Large intestine (tissue), 3 donors: ENCODE measurements at regions not wholly inside any gene's neighbourhood (a gene's known extent, or its start where the extent isn't known, plus 50 kb on each side); places are given as distances from the start of the nearest gene placed in this dataset.
"Not testable (repeated sequence)": the region's sequence is repeated elsewhere in the genome, so short reads cannot be mapped to it uniquely, and the experiment has no call there.

Experiments
- DNase-seq, 2 donors: peaks; one replicate each; pipeline versions ENCODE4 v3.0.0 to v3.0.0-alpha.2; 2013
- H3K27ac ChIP-seq: one replicate; pipeline ENCODE4 v1.5.1; 2013; ENCODE audit warnings: low read length
- H3K27me3 ChIP-seq: 2 replicates; pipeline ENCODE4 v1.6.1; 2013; ENCODE audit warnings: low read length; ENCODE audit not compliant: control insufficient read depth, insufficient read depth
- H3K36me3 ChIP-seq: 2 replicates; pipeline ENCODE4 v1.6.1; 2013; ENCODE audit warnings: low read length; ENCODE audit not compliant: control insufficient read depth, insufficient read depth
- H3K4me1 ChIP-seq: one replicate; pipeline ENCODE4 v1.6.1; 2013; ENCODE audit warnings: low read length; ENCODE audit not compliant: control insufficient read depth, insufficient read depth
- H3K4me3 ChIP-seq: one replicate; pipeline ENCODE4 v1.5.1; 2013; ENCODE audit warnings: low read length
- H3K9me3 ChIP-seq: one replicate; pipeline ENCODE4 v1.6.1; 2013; ENCODE audit warnings: mild to moderate bottlenecking, low read depth, low read length, moderate library complexity; ENCODE audit not compliant: control insufficient read depth
- WGBS: methylation state at CpG from one replicate; pipeline ENCODE4 v1.1.5; 2013; ENCODE audit warnings: low lambda C conversion rate; ENCODE audit not compliant: insufficient coverage; 5-methylcytosine and 5-hydroxymethylcytosine counted together

DNA sequence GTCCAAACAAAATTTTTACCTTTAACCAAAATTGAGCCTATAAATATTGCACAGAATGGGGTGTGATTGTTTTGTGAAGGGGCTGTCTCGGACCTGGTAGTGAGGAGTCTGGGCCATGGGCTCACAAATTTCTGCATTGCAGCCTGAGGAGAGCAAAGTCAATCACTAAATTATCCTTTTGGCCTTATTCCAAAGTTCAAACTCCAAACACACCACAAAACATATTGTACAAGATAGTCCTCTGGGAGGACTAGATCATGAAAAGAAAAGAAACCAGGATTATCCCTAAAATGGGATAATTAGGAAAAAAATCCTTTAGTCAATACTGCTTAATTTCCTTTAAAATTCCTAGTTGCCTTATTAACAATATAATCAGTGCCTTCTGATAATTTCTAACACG is 115.5 kb downstream of the BUB3 start:
- H3K27me3 ChIP-seq: peaks cover 29% of the 10 kb centered on the region
- no peaks in the 10 kb centered on the region for H3K9me3 ChIP-seq
- DNase-seq: no peak
- no CpG with 5 or more reads among the region's 2 CpGs for WGBS
- H3K27ac ChIP-seq: no peak overlapping the region
- no peaks in the 10 kb centered on the region for H3K36me3 ChIP-seq
- H3K4me1 ChIP-seq: no peaks in the 10 kb centered on the region
- no peak overlapping the region for H3K4me3 ChIP-seq

DNA sequence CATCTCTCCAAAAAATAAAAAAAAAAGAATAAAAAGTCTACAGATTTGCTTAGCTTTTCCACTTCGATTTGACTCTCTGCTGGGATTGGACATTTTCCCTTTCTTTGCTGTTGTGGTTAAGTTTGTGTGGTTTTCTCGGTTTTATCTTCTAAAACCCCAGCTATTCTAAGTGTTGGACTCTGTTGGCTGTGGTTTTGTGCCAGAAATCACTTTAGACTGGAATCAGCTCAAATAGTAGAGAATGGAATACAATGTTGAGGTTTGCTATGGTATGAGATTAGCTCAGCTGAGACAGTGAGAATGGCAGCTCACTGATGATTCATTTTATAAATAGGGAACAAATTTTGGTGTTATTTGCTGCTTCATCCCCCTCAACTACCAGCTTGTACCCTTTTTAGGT is 116.0 kb downstream of the BUB3 start:
- Histone ChIP-seq H3K9me3 (no peaks in the 10 kb centered on the region), H3K4me3 (no peak overlapping the region), H3K27me3 (peaks cover 35% of the 10 kb centered on the region), H3K4me1 (no peaks in the 10 kb centered on the region), H3K36me3 (no peaks in the 10 kb centered on the region), H3K27ac (no peak overlapping the region)
- 100% methylated on average over 1 of the region's 2 CpGs for whole genome bisulfite sequencing
- no peak for DNase-seq

DNA sequence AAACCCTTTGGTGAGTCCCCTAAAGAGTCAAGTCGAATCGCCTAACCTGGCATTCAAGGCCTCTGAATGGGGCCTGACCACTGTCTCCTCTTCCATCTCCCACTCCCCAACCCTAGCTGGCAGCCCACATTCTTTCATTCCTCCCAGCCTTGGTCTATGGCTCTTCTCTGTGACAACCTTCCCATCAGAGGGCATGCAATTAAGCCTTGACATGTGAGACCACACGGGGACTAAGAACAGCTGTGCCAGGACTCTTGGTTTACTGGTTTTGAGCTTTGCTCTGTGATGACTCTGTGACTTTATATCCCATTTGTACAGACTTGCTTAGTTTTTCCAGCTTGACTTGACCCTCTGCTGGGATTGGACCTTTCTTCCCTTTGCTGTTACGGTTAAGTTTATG is 116.6 kb downstream of the BUB3 start:
- Histone ChIP-seq H3K27ac (no peak overlapping the region), H3K27me3 (peaks cover 41% of the 10 kb centered on the region), H3K4me3 (no peak overlapping the region), H3K9me3 (no peaks in the 10 kb centered on the region), H3K4me1 (no peaks in the 10 kb centered on the region), H3K36me3 (no peaks in the 10 kb centered on the region)
- WGBS: 100% methylated on average over 2 of the region's 4 CpGs
- DNase-seq: no peak

DNA sequence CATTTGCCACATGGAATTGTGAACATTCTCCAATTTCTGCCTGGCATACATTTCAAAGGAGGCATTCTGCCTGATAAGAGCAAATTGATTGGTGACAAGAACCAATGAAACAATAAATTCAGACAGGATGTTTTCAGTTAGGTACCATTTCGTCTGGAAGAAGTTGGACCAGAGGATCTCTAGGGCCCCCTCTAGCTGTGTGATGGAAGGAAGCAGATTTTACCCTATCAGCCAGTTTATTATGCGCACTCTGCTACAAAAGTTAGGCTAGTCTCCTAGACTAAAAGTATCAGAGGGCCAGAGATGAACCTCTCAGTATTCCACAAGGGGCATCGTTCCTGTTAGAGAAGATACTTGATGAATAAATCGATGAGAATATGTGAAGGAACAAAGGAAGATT is 118.0 kb downstream of the BUB3 start:
- 94% methylated on average over 2 of the region's 4 CpGs for WGBS
- no peaks in the 10 kb centered on the region for H3K9me3 ChIP-seq
- peaks cover 51% of the 10 kb centered on the region for H3K27me3 ChIP-seq
- no peak overlapping the region for H3K4me3 ChIP-seq
- H3K27ac ChIP-seq: no peak overlapping the region
- H3K36me3 ChIP-seq: no peaks in the 10 kb centered on the region
- no peaks in the 10 kb centered on the region for H3K4me1 ChIP-seq
- no peak for DNase-seq

DNA sequence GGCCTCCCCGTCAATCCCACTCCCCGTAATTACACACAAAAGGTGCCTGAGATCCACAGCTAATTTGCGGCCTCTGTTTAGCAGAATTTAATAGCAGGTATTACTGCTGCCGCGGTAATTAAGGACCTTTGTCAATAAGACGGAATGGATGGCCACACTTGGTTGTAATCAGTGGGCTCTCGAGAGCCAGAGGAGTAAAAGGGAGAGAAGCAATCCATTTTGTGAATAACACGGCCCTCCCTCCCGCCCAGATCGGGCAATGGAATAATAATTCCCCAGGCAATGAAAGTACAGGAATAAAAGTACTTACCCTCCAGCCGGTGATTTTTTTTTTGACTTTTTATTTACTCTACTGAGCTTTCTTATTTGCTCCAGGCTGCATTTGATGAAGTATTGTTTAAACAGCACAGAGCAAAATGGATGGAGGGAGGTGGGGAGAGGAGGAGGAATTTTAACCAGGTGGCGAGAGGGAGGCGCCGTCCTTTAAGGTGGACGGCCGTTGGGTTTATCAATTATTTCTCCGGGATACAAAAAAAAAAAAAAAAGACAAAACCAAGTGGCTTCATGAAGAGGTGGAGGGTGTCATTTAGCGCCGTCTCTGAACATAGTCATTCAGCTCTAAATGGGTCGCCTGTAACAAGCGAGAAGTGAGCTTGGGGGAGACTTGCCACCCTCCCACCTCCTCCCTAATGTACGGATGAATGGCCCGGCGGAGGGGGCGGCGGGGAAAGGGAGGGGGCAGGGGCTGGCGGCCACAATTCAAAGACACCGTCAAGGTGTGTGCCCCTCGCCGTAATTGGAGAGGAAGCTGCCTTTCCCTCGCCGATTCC is 120.3 kb downstream of the BUB3 start:
- no peak for DNase-seq
- H3K36me3 ChIP-seq: no peaks in the 10 kb centered on the region
- no peaks in the 10 kb centered on the region for H3K4me1 ChIP-seq
- 0% methylated on average over 4 of the region's 32 CpGs for WGBS
- H3K27me3 ChIP-seq: peaks cover 54% of the 10 kb centered on the region
- no peaks in the 10 kb centered on the region for H3K9me3 ChIP-seq
- no peak overlapping the region for H3K27ac ChIP-seq
- H3K4me3 ChIP-seq: no peak overlapping the region

DNA sequence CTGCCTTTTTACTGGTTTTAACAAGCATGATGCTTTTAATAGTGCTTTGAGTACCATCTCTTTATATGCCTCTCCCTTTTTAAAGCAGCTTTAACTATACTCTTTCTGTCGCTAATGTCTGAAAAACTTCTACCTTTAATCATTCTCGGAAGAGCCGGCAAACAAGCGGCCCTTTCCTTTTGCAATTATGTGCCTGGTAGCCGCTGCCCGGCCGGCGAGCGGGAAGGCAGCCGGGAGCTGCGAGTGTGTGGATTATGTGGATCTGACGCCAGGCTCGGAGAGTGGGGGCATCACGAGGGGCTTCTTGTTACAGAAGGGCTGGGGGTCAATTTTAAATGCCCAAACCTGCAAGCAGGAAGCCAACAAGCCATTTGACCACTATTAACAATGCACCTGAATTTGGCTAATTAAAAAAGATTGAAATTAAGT is 120.9 kb downstream of the BUB3 start:
- H3K9me3 ChIP-seq: no peaks in the 10 kb centered on the region
- no peak for DNase-seq
- H3K4me3 ChIP-seq: no peak overlapping the region
- no peak overlapping the region for H3K27ac ChIP-seq
- 0% methylated on average over 1 of the region's 14 CpGs for WGBS
- H3K36me3 ChIP-seq: no peaks in the 10 kb centered on the region
- H3K27me3 ChIP-seq: peaks cover 55% of the 10 kb centered on the region
- H3K4me1 ChIP-seq: no peaks in the 10 kb centered on the region

DNA sequence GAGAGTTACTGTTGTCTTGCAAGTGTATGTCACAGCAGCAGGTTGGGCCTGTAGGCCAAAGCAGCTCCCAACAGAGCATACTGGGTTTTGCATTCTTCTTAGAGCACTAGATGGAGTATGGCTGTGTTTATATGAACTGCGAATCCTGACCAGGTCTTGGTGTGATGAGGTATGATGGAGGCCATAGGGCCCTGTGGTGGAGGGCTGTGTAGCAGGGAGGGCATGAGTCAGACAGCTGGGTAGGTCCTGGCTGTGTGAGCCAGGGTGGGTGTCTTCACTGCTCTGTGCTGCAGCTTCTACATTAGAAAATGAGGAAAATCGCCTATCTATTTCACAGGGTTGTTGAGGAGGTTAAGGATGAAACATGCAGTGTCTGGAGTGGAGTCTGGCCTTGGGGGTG is 124.2 kb downstream of the BUB3 start:
- no peaks in the 10 kb centered on the region for H3K9me3 ChIP-seq
- H3K27ac ChIP-seq: no peak overlapping the region
- DNase-seq: no peak
- no peaks in the 10 kb centered on the region for H3K4me1 ChIP-seq
- H3K36me3 ChIP-seq: no peaks in the 10 kb centered on the region
- H3K4me3 ChIP-seq: no peak overlapping the region
- WGBS: no CpG with 5 or more reads among the region's 2 CpGs
- peaks cover 38% of the 10 kb centered on the region for H3K27me3 ChIP-seq

DNA sequence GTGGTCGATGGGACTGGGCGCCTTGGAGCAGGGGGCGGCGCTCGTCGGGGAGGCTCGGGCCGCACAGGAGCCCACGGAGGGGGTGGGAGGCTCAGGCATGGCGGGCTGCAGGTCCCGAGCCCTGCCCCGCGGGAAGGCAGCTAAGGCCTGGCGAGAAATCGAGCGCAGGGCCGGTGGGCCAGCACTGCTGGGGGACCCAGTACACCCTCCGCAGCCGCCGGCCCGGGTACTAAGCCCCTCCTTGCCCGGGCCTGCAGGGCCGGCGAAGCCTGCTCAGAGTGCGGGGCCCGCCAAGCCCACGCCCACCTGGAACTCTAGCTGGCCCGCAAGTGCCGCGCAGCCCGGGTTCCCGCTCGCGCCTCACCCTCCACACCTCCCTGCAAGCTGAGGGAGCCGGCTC is 129.2 kb downstream of the BUB3 start:
- not testable (repeated sequence) for H3K27ac ChIP-seq, H3K4me3 ChIP-seq, H3K9me3 ChIP-seq, H3K36me3 ChIP-seq, H3K4me1 ChIP-seq, H3K27me3 ChIP-seq, DNase-seq
- no CpG with 5 or more reads among the region's 35 CpGs for WGBS

DNA sequence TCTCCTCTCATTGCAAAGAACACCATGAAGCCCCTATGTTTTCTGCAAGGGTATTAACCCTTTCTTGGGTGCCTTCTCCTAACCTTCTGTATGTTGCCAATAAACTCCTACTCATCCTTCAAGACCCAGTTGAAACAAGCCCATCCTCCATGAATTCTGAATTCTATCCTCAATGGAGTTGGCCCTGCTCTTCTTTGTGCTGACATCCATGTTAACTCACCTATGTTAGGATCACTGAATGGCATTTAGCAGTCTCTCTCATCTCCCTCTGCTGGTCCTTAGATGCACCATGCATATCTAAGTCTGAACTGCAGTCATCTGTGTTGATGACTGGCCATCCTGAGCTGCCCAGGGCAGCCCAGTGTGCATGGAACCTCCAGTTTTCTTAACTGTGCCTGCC is 129.8 kb downstream of the BUB3 start:
- no peak overlapping the region for H3K27ac ChIP-seq
- DNase-seq: no peak
- peaks cover 2% of the 10 kb centered on the region for H3K27me3 ChIP-seq
- no peaks in the 10 kb centered on the region for H3K36me3 ChIP-seq
- no peaks in the 10 kb centered on the region for H3K9me3 ChIP-seq
- no peaks in the 10 kb centered on the region for H3K4me1 ChIP-seq
- no peak overlapping the region for H3K4me3 ChIP-seq

DNA sequence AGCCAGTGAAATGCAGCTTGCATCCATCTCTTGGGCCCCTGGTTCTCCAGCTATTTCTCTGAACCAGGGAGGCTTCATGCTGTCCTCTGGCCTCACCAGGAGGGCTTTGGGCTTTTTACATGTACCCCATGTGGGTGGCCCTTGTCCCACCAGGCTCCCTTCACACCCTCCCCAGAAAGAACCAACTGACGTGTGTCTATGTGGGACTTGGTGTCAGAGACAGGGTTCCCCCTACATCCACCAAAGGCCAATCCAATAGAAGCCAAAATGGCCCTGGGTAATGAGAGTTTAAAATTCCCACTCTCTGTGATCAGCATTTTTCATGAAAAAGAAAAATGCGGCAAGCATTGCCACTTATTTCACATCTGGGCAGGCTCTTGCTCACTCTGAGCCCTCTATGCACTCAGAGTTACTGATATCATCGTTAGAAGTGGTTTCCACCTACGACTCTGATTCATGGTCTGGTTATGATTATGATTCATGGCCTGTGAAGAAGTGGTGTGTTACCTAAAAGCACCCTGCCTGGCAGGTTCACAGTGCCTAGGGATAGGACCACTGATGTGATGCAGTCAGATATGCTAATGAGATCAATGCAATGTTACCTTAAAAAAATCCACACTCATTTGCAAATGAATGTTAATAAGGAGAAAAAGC is 133.5 kb downstream of the BUB3 start:
- Histone ChIP-seq H3K4me1 (no peaks in the 10 kb centered on the region), H3K27ac (no peak overlapping the region), H3K27me3 (no peaks in the 10 kb centered on the region), H3K9me3 (no peaks in the 10 kb centered on the region), H3K4me3 (no peak overlapping the region), H3K36me3 (no peaks in the 10 kb centered on the region)
- no peak for DNase-seq
- WGBS: no CpG with 5 or more reads among the region's 4 CpGs

DNA sequence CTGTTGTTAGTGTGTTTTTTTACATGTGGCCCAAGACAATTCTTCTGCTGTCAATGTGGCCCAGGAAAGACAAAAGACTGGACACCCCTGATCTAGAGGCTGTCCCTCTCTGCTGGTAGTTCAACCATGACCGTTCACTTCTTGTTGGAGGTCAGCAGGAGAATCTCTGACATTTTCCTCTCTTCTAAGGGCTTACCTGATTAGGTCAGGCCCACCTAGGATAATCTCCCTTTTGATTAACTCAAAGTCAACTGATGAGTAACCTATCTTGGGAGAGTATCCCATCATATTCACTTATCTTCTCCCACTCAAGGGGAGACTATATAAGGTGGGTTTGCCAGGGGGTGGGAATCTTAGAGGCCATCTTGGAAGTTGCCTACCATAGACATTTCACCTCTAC is 135.2 kb downstream of the BUB3 start:
- no peak for DNase-seq
- H3K27ac ChIP-seq: no peak overlapping the region
- no CpG with 5 or more reads among the region's 1 CpG for WGBS
- no peaks in the 10 kb centered on the region for H3K9me3 ChIP-seq
- no peaks in the 10 kb centered on the region for H3K27me3 ChIP-seq
- H3K4me1 ChIP-seq: no peaks in the 10 kb centered on the region
- no peak overlapping the region for H3K4me3 ChIP-seq
- no peaks in the 10 kb centered on the region for H3K36me3 ChIP-seq
